ENCODE measurements at regions not wholly inside any gene's neighbourhood (a gene's known extent, or its start where the extent isn't known, plus 50 kb on each side); places are given as distances from the start of the nearest gene placed in this dataset.

GRCh38 chr5:56610093-56610698, 205.2 kb upstream of the MAP3K1 start:
- TF ChIP-seq RAD21 (IDR thresholded peaks at IDR 0.05; ENCODE audit: low read length), result no peak
- TF ChIP-seq RXRA (IDR thresholded peaks at IDR 0.05; ENCODE audit: borderline replicate concordance, low read depth), result no peak
- TF ChIP-seq FOSL2 (IDR thresholded peaks at IDR 0.05; ENCODE audit: borderline replicate concordance, low read depth), result no peak
- TF ChIP-seq ZBTB33 (IDR thresholded peaks at IDR 0.05; ENCODE audit: borderline replicate concordance, low read depth), result no peak
- no peak for TF ChIP-seq YY1 (IDR thresholded peaks at IDR 0.05; ENCODE audit: low read depth)
- no peaks in the 10 kb centered on the region for H4K20me1 ChIP-seq (ENCODE audit: insufficient read depth)
- no peaks in the 10 kb centered on the region for H3K9me3 ChIP-seq
- H3K27me3 ChIP-seq (ENCODE audit: insufficient read depth), result no peaks in the 10 kb centered on the region
- WGBS (ENCODE audit: low lambda C conversion rate), result 60% methylated on average over 4 of the region's 4 CpGs
- DNase-seq, result no peak
- H3K36me3 ChIP-seq (replicated peaks in 1 of 2; ENCODE audit: control insufficient read depth in 1 of 2, insufficient read depth in 2 of 2, low read length in 1 of 2), result no peaks in the 10 kb centered on the region
- no peaks in the 10 kb centered on the region for H3K79me2 ChIP-seq (ENCODE audit: insufficient read depth)
- no peak overlapping the region for H3K4me3 ChIP-seq (ENCODE audit: low read depth in 2 of 2, low read length in 1 of 2)
- CTCF ChIA-PET, result interaction anchor here (1.5 kb wide), 1 partner anchor 9 kb away, joined by 3 read pairs; no protein-coding TSS in a partner anchor
- no peak overlapping the region for H3K4me2 ChIP-seq
- POLR2A ChIA-PET, result no interaction called here
- no peak overlapping the region for H3K9ac ChIP-seq
- peaks cover 0 to 8% of the 10 kb centered on the region in 2 experiments; a peak in 1 of 4 replicates for H3K4me1 ChIP-seq (ENCODE audit: control insufficient read depth in 1 of 2, insufficient read depth in 2 of 2, low read depth in 1 of 2, low read length in 1 of 2)
- no peak overlapping the region for H2AFZ ChIP-seq (ENCODE audit: low read depth)
- no peak overlapping the region for H3K27ac ChIP-seq (ENCODE audit: low read depth in 2 of 2, low read length in 1 of 2)
- H3K9me2 ChIP-seq, result no peaks in the 10 kb centered on the region
- no peaks in the 10 kb centered on the region for H3F3A ChIP-seq (replicated peaks; ENCODE audit: insufficient read depth)

GRCh38 chr5:56608217-56608925, 207.0 kb upstream of the MAP3K1 start:
- H3K27me3 ChIP-seq (ENCODE audit: insufficient read depth), result no peaks in the 10 kb centered on the region

GRCh38 chr5:56607551-56607950, 207.8 kb upstream of the MAP3K1 start:
- DNase-seq, result no peak
- no peaks in the 10 kb centered on the region for H3K27me3 ChIP-seq (ENCODE audit: insufficient read depth)
- no peak overlapping the region for H3K27ac ChIP-seq (ENCODE audit: low read depth in 2 of 2, low read length in 1 of 2)
- ChIA-PET POLR2A (no interaction called here), CTCF (no interaction called here)
- no peak overlapping the region for H3K4me3 ChIP-seq (ENCODE audit: low read depth in 2 of 2, low read length in 1 of 2)
- H3K9me3 ChIP-seq, result no peaks in the 10 kb centered on the region
- H3K4me1 ChIP-seq (ENCODE audit: control insufficient read depth in 1 of 2, insufficient read depth in 2 of 2, low read depth in 1 of 2, low read length in 1 of 2), result peaks cover 0 to 8% of the 10 kb centered on the region in 2 experiments; a peak in 1 of 4 replicates
- H3F3A ChIP-seq (replicated peaks; ENCODE audit: insufficient read depth), result no peaks in the 10 kb centered on the region
- WGBS (ENCODE audit: low lambda C conversion rate), result 49% methylated on average over 4 of the region's 4 CpGs
- H3K36me3 ChIP-seq (replicated peaks in 1 of 2; ENCODE audit: control insufficient read depth in 1 of 2, insufficient read depth in 2 of 2, low read length in 1 of 2), result no peaks in the 10 kb centered on the region
- TF ChIP-seq SIN3A (IDR thresholded peaks at IDR 0.05; ENCODE audit: borderline replicate concordance, low read depth, low read length) (no peak), IRF3 (IDR thresholded peaks at IDR 0.05; ENCODE audit: low read depth, low read length) (no peak), ZBTB33 (IDR thresholded peaks at IDR 0.05; ENCODE audit: borderline replicate concordance, low read depth) (no peak)
- H4K20me1 ChIP-seq (ENCODE audit: insufficient read depth), result no peaks in the 10 kb centered on the region
- H3K79me2 ChIP-seq (ENCODE audit: insufficient read depth), result no peaks in the 10 kb centered on the region
- H2AFZ ChIP-seq (ENCODE audit: low read depth), result no peak overlapping the region
- H3K9ac ChIP-seq, result no peak overlapping the region
- no peak overlapping the region for H3K4me2 ChIP-seq
- no peaks in the 10 kb centered on the region for H3K9me2 ChIP-seq

More at GRCh38 chr5:56608217-56608925, 207.0 kb upstream of the MAP3K1 start:
- TF ChIP-seq TAF1 (IDR thresholded peaks at IDR 0.05; ENCODE audit: borderline replicate concordance, low read depth, low read length) (no peak), TCF12 (IDR thresholded peaks at IDR 0.05) (peak; percentile 9; the same call in 1 of the 2 replicates)
- Histone ChIP-seq H2AFZ (ENCODE audit: low read depth) (no peak overlapping the region), H3K27ac (ENCODE audit: low read depth in 2 of 2, low read length in 1 of 2) (no peak overlapping the region), H3F3A (replicated peaks; ENCODE audit: insufficient read depth) (no peaks in the 10 kb centered on the region), H3K9ac (no peak overlapping the region), H4K20me1 (ENCODE audit: insufficient read depth) (no peaks in the 10 kb centered on the region), H3K4me2 (no peak overlapping the region), H3K79me2 (ENCODE audit: insufficient read depth) (no peaks in the 10 kb centered on the region), H3K4me1 (ENCODE audit: control insufficient read depth in 1 of 2, insufficient read depth in 2 of 2, low read depth in 1 of 2, low read length in 1 of 2) (peaks cover 0 to 8% of the 10 kb centered on the region in 2 experiments; a peak in 1 of 4 replicates), H3K4me3 (ENCODE audit: low read depth in 2 of 2, low read length in 1 of 2) (no peak overlapping the region), H3K9me3 (no peaks in the 10 kb centered on the region), H3K9me2 (no peaks in the 10 kb centered on the region), H3K36me3 (replicated peaks in 1 of 2; ENCODE audit: control insufficient read depth in 1 of 2, insufficient read depth in 2 of 2, low read length in 1 of 2) (no peaks in the 10 kb centered on the region)
- WGBS (ENCODE audit: low lambda C conversion rate), result 71% methylated on average over 6 of the region's 6 CpGs
- ChIA-PET POLR2A (no interaction called here), CTCF (no interaction called here)
- no peak for DNase-seq
